Breast epithelium (tissue), 4 donors: ENCODE measurements at regions not wholly inside any gene's neighbourhood (a gene's known extent, or its start where the extent isn't known, plus 50 kb on each side); places are given as distances from the start of the nearest gene placed in this dataset.

Source experiments
- DNase-seq, 2 donors: peaks; one replicate each; pipeline ENCODE4 v3.0.0-alpha.2; 2019; ENCODE audit warnings: low spot score in 2 of 2
- H3K27ac ChIP-seq, 2 donors: fragments of 200-600 bp; sonication (generic) in 1 of 2; one replicate each; pipeline ENCODE4 v1.5.1; 2016 to 2019; ENCODE audit warnings: mild to moderate bottlenecking in 1 of 2
- H3K27me3 ChIP-seq, 2 donors: fragments of 200-600 bp; sonication (generic) in 1 of 2; one replicate each; pipeline versions ENCODE4 v1.5.1 to v1.6.0; 2017 to 2019; ENCODE audit warnings: control low read depth in 1 of 2, mild to moderate bottlenecking in 1 of 2
- H3K36me3 ChIP-seq: fragments of 200-600 bp; one replicate; pipeline ENCODE4 v1.5.1; 2019
- H3K4me1 ChIP-seq, 2 donors: fragments of 200-600 bp; sonication (generic); one replicate each; pipeline ENCODE4 v1.5.1; 2016 to 2019; ENCODE audit warnings: control low read depth in 1 of 2
- H3K4me3 ChIP-seq, 3 donors: fragments of 200-600 bp; sonication (generic); 1 replicate in 2 of 3; 2 replicates in 1 of 3; pipeline ENCODE4 v1.5.1; 2016 to 2019; ENCODE audit warnings: mild to moderate bottlenecking in 3 of 3, moderate library complexity in 2 of 3
- H3K9me3 ChIP-seq, 2 donors: fragments of 200-600 bp; sonication (generic) in 1 of 2; one replicate each; pipeline ENCODE4 v1.5.1; 2016 to 2019; ENCODE audit warnings: control low read depth in 1 of 2
- POLR2A ChIP-seq: fragments of 450-650 bp; IDR thresholded peaks from one replicate; pipeline ENCODE4 v1.6.1; 2016; ENCODE audit warnings: antibody characterized with exemption, mild to moderate bottlenecking, moderate library complexity
- POLR2AphosphoS5 ChIP-seq, 3 donors: sonication (generic); formaldehyde crosslinking; IDR thresholded peaks; one replicate each; pipeline ENCODE4 v1.6.1; 2017; ENCODE audit warnings: antibody characterized with exemption in 3 of 3
- intact Hi-C: fragments of 100-400 bp; cut with DNase I; formaldehyde crosslinking; loops from one replicate; pipeline ENCODE4 v1.15.1; 2023; ENCODE audit warnings: low total_unique reads
- TF ChIP-seq, protein P1 (sequence below), 3 donors: fragments of 450-650 bp; IDR thresholded peaks; one replicate each; pipeline ENCODE4 v1.5.1; 2016 to 2017; ENCODE audit warnings: antibody characterized with exemption in 3 of 3, mild to moderate bottlenecking in 3 of 3, moderate library complexity in 3 of 3

DNA sequence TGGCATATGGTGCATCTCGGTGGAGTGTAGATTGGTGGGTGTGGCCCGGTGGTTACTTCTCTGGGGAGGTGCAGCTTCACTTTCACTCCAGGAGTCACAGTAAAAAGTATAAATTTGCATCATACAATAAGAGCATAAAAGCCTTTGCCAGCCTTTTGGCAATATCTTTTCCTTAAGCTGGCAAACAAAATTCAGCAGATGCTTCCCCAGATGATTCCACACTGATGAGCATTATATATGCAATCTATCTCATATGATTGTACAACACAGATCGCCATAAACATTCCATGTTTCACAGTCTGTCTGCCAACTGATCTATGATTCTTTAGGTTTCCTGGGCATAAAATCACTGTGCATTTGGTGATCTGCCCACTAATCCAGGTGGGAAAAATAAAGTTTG lies 120.2 kb upstream of the ALCAM start:
- TF ChIP-seq POLR2AphosphoS5 (IDR thresholded peaks at IDR 0.05) (no peak), POLR2A (no peak)
- TF ChIP-seq, protein P1, sequence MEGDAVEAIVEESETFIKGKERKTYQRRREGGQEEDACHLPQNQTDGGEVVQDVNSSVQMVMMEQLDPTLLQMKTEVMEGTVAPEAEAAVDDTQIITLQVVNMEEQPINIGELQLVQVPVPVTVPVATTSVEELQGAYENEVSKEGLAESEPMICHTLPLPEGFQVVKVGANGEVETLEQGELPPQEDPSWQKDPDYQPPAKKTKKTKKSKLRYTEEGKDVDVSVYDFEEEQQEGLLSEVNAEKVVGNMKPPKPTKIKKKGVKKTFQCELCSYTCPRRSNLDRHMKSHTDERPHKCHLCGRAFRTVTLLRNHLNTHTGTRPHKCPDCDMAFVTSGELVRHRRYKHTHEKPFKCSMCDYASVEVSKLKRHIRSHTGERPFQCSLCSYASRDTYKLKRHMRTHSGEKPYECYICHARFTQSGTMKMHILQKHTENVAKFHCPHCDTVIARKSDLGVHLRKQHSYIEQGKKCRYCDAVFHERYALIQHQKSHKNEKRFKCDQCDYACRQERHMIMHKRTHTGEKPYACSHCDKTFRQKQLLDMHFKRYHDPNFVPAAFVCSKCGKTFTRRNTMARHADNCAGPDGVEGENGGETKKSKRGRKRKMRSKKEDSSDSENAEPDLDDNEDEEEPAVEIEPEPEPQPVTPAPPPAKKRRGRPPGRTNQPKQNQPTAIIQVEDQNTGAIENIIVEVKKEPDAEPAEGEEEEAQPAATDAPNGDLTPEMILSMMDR (IDR thresholded peaks at IDR 0.05) = no peak
- no peaks in the 10 kb centered on the region for H3K36me3 ChIP-seq
- intact Hi-C loops = no loop called here
- H3K9me3 ChIP-seq = peaks cover 0 to 6% of the 10 kb centered on the region in 2 donors
- H3K4me1 ChIP-seq = no peaks in the 10 kb centered on the region
- H3K27me3 ChIP-seq = no peaks in the 10 kb centered on the region
- H3K4me3 ChIP-seq = no peak overlapping the region
- no peak overlapping the region for H3K27ac ChIP-seq
- DNase-seq = no peak

DNA sequence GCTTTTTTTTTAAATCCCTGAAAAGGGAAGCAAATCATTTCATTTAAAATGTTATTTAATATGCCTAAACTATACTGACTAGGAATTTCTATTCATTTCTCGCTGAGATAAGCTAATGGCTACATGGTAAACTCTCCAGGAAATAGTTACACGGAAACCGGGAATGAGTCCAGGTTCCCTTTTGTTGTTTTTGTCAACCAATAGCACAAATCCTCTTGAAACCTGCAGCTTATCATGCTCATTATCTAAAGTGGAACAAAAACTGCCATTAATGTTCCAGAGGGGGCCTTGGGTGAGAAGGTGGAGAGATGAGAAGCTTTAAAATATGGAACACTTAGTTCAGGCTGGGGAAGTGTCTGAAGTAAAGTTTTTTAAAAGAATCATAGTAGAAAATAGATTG lies 113.5 kb upstream of the ALCAM start:
- Histone ChIP-seq H3K4me3 (no peak overlapping the region), H3K9me3 (peaks cover 0 to 7% of the 10 kb centered on the region in 2 donors), H3K27ac (no peak overlapping the region), H3K36me3 (no peaks in the 10 kb centered on the region), H3K27me3 (no peaks in the 10 kb centered on the region), H3K4me1 (no peaks in the 10 kb centered on the region)
- TF ChIP-seq, protein P1 (IDR thresholded peaks at IDR 0.05) = no peak
- no peak for TF ChIP-seq POLR2A
- TF ChIP-seq POLR2AphosphoS5 (IDR thresholded peaks at IDR 0.05) = no peak
- DNase-seq = no peak
- intact Hi-C loops = no loop called here

DNA sequence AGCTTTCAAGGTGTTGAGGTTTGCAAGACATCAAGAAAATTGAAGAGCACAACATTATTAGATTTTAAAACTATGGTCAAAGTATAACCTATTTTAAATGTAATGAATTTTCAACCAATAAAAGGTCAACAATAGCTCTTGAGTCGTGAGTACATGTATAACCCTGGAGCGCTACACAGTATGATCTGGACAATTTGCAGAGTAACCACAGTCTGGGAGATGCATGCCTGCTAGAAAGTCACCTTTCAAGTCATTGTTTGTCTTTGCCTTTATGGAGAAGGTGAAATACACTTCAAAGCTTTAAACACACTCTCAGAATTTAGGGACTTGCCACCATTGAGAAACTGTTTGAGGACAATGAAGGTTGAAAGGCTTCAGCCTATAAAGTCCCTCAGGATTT lies 112.6 kb upstream of the ALCAM start:
- Histone ChIP-seq H3K27ac (no peak overlapping the region), H3K4me1 (no peaks in the 10 kb centered on the region), H3K4me3 (no peak overlapping the region), H3K9me3 (peaks cover 0 to 7% of the 10 kb centered on the region in 2 donors), H3K36me3 (no peaks in the 10 kb centered on the region), H3K27me3 (no peaks in the 10 kb centered on the region)
- TF ChIP-seq, protein P1 (IDR thresholded peaks at IDR 0.05) = no peak
- no peak for TF ChIP-seq POLR2A
- intact Hi-C loops = no loop called here
- no peak for DNase-seq

DNA sequence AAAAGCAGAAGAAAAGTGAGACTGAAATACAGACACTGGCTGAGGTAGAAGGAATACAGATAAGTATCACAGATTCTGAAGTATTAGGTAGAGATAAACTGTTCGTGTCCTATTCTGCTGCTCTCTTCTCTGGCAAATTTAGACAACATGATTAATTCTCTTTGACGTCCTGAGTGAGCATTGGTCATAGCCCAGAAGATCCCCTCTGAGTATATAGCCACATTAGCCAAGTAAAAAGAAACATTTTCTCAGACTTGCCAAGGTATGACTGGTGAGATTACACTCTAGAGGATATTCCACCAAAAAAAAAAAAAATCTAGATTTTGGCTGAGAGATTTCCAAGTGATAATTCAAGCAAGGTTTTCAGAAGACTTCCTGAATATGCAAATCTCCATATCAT lies 111.4 kb upstream of the ALCAM start:
- Histone ChIP-seq H3K9me3 (peaks cover 0 to 7% of the 10 kb centered on the region in 2 donors), H3K36me3 (no peaks in the 10 kb centered on the region), H3K4me1 (no peaks in the 10 kb centered on the region), H3K27me3 (no peaks in the 10 kb centered on the region), H3K27ac (no peak overlapping the region), H3K4me3 (no peak overlapping the region)
- TF ChIP-seq, protein P1 (IDR thresholded peaks at IDR 0.05) = no peak
- TF ChIP-seq POLR2A (no peak), POLR2AphosphoS5 (IDR thresholded peaks at IDR 0.05) (no peak)
- DNase-seq = no peak
- intact Hi-C loops = no loop called here

DNA sequence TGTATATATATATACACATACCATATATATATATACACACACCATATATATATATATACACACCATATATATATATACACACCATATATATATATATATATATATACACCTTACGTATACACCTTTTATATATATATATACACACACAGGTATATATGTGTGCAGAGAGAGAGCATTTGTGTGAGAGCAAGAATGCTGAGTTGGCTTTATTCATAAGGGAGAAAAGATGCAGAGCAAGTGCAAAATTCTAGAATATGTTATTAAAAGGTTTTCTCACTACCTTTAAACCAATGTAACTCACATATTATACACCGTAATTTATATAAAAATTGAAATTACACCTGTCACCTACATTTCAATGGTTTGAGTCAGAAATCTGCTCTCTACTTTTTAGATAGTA lies 107.2 kb upstream of the ALCAM start:
- Histone ChIP-seq H3K4me3 (no peak overlapping the region), H3K9me3 (no peaks in the 10 kb centered on the region), H3K36me3 (no peaks in the 10 kb centered on the region), H3K4me1 (no peaks in the 10 kb centered on the region), H3K27ac (no peak overlapping the region), H3K27me3 (no peaks in the 10 kb centered on the region)
- TF ChIP-seq, protein P1 (IDR thresholded peaks at IDR 0.05) = no peak
- TF ChIP-seq POLR2AphosphoS5 (IDR thresholded peaks at IDR 0.05) (no peak), POLR2A (no peak)
- DNase-seq = no peak
- intact Hi-C loops = no loop called here
